ENCODE measurements at regions not wholly inside any gene's neighbourhood (a gene's known extent, or its start where the extent isn't known, plus 50 kb on each side); places are given as distances from the start of the nearest gene placed in this dataset.

DNA sequence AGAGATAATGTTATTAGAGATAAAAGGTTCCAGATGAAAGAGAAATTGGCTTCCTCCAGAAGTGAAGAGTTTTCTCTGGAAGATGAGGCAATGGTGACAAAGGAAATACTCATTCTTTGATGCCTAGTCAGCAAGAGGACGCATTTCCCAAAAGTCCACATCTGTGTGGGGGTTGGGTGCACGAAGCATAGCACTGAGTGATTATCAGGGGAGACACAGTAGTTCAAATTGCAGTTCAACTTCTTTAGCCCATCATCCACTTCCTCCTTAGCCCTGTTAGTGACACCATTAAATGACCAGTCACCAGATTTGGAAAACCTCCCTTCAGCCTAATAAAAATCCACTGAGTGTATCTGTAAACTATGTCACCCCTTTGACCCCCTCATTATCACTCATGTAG is 80.9 kb upstream of the PHLPP1 start:
- H3K9me3 ChIP-seq (ENCODE audit: insufficient read depth, low read depth, low read length) = no peaks in the 10 kb centered on the region
- H3K4me1 ChIP-seq (ENCODE audit: insufficient read depth, low read length, poor library complexity, severe bottlenecking) = no peaks in the 10 kb centered on the region
- no peaks in the 10 kb centered on the region for H3K27me3 ChIP-seq (ENCODE audit: insufficient read depth, low read length, poor library complexity, severe bottlenecking)
- no peak overlapping the region for H2AFZ ChIP-seq (ENCODE audit: low read length)
- no peaks in the 10 kb centered on the region for H3K36me3 ChIP-seq (ENCODE audit: insufficient read depth, low read length)
- H4K20me1 ChIP-seq (ENCODE audit: insufficient read depth, low read length, poor library complexity, severe bottlenecking) = no peaks in the 10 kb centered on the region
- TF ChIP-seq, protein P1, sequence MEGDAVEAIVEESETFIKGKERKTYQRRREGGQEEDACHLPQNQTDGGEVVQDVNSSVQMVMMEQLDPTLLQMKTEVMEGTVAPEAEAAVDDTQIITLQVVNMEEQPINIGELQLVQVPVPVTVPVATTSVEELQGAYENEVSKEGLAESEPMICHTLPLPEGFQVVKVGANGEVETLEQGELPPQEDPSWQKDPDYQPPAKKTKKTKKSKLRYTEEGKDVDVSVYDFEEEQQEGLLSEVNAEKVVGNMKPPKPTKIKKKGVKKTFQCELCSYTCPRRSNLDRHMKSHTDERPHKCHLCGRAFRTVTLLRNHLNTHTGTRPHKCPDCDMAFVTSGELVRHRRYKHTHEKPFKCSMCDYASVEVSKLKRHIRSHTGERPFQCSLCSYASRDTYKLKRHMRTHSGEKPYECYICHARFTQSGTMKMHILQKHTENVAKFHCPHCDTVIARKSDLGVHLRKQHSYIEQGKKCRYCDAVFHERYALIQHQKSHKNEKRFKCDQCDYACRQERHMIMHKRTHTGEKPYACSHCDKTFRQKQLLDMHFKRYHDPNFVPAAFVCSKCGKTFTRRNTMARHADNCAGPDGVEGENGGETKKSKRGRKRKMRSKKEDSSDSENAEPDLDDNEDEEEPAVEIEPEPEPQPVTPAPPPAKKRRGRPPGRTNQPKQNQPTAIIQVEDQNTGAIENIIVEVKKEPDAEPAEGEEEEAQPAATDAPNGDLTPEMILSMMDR (conservative IDR thresholded peaks at IDR 0.05; ENCODE audit: low read length) = no peak
- TF ChIP-seq EZH2phosphoT487 (IDR thresholded peaks at IDR 0.05; ENCODE audit: borderline replicate concordance) = no peak
- no peaks in the 10 kb centered on the region for H3K9me2 ChIP-seq (replicated peaks; ENCODE audit: low read depth, low read length)
- no peak overlapping the region for H3K4me3 ChIP-seq (ENCODE audit: low read length, poor library complexity, severe bottlenecking)
- H3K9ac ChIP-seq (ENCODE audit: low read depth, low read length, poor library complexity, severe bottlenecking) = no peak overlapping the region
- H3F3A ChIP-seq (ENCODE audit: low read depth) = no peaks in the 10 kb centered on the region
- H3K4me2 ChIP-seq (ENCODE audit: low read depth, low read length, poor library complexity, severe bottlenecking) = no peak overlapping the region
- no peaks in the 10 kb centered on the region for H3K79me2 ChIP-seq (ENCODE audit: insufficient read depth, low read length)

DNA sequence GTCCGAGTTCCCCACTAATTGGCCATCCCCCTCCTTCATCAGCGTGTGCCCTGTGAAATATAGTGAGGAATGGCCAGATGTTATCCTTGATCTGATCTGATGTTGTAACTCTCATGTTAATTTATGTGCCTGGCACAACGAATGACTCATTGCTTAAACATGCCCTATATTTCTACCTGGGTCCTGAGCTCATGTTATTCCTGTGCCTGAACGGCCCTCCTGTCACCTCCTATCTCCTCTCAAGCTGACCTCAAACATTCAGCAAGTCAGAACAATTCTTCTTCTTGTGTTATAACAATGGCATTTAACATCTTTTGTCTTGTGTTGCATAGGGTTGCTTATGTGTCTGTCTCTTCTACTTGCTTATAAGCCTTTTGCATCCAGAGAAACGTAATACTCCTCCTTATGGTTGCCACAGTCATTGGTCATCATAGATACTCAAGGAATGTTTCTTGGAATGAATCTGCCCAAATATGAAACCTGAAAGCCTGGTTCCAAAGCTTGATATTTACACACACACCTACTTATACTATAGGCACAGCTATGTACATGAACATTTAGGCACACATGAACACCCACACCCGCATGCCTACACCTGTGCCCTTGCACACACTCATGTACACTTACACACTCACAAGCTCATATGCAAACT is 80.2 kb upstream of the PHLPP1 start:
- H3F3A ChIP-seq (ENCODE audit: low read depth) = no peaks in the 10 kb centered on the region
- H3K36me3 ChIP-seq (ENCODE audit: insufficient read depth, low read length) = no peaks in the 10 kb centered on the region
- H2AFZ ChIP-seq (ENCODE audit: low read length) = no peak overlapping the region

DNA sequence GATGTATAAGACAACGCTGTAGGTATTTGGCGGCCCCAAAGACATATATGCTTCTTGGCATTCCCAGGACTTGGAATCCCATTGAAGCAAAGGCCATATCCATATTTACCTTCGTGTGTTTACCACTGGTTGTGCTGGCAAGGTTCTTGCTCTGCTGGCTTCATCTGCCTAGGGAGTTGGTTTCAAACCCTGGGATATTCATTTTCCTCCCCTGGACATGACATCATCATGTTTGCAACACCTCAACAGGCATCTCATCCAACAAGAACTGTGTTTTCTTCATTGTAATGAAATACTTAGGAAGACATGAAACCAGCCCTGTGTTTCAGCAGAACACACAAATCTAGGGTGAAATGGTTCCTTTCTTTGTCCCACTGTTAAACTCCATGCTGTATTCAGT is 77.9 kb upstream of the PHLPP1 start:
- Histone ChIP-seq H2AFZ (ENCODE audit: low read length) (peak overlapping the region; percentile 40), H3K36me3 (ENCODE audit: insufficient read depth, low read length) (no peaks in the 10 kb centered on the region), H3K27me3 (ENCODE audit: insufficient read depth, low read length, poor library complexity, severe bottlenecking) (no peaks in the 10 kb centered on the region)

More for the DNA sequence above, 80.2 kb upstream of the PHLPP1 start:
- Histone ChIP-seq H3K9me2 (replicated peaks; ENCODE audit: low read depth, low read length) (no peaks in the 10 kb centered on the region), H3K9me3 (ENCODE audit: insufficient read depth, low read depth, low read length) (no peaks in the 10 kb centered on the region), H3K79me2 (ENCODE audit: insufficient read depth, low read length) (no peaks in the 10 kb centered on the region), H3K27me3 (ENCODE audit: insufficient read depth, low read length, poor library complexity, severe bottlenecking) (no peaks in the 10 kb centered on the region), H4K20me1 (ENCODE audit: insufficient read depth, low read length, poor library complexity, severe bottlenecking) (no peaks in the 10 kb centered on the region), H3K4me3 (ENCODE audit: low read length, poor library complexity, severe bottlenecking) (no peak overlapping the region), H3K4me2 (ENCODE audit: low read depth, low read length, poor library complexity, severe bottlenecking) (no peak overlapping the region), H3K9ac (ENCODE audit: low read depth, low read length, poor library complexity, severe bottlenecking) (no peak overlapping the region), H3K4me1 (ENCODE audit: insufficient read depth, low read length, poor library complexity, severe bottlenecking) (no peaks in the 10 kb centered on the region)
- TF ChIP-seq, protein P1 (conservative IDR thresholded peaks at IDR 0.05; ENCODE audit: low read length) = no peak
- TF ChIP-seq EZH2phosphoT487 (IDR thresholded peaks at IDR 0.05; ENCODE audit: borderline replicate concordance) = no peak

More for the DNA sequence above, 77.9 kb upstream of the PHLPP1 start:
- Histone ChIP-seq H4K20me1 (ENCODE audit: insufficient read depth, low read length, poor library complexity, severe bottlenecking) (no peaks in the 10 kb centered on the region), H3K9me3 (ENCODE audit: insufficient read depth, low read depth, low read length) (no peaks in the 10 kb centered on the region), H3K79me2 (ENCODE audit: insufficient read depth, low read length) (no peaks in the 10 kb centered on the region), H3K4me2 (ENCODE audit: low read depth, low read length, poor library complexity, severe bottlenecking) (no peak overlapping the region), H3F3A (ENCODE audit: low read depth) (no peaks in the 10 kb centered on the region), H3K4me1 (ENCODE audit: insufficient read depth, low read length, poor library complexity, severe bottlenecking) (no peaks in the 10 kb centered on the region), H3K9ac (ENCODE audit: low read depth, low read length, poor library complexity, severe bottlenecking) (no peak overlapping the region), H3K4me3 (ENCODE audit: low read length, poor library complexity, severe bottlenecking) (no peak overlapping the region), H3K9me2 (replicated peaks; ENCODE audit: low read depth, low read length) (no peaks in the 10 kb centered on the region)
- no peak for TF ChIP-seq EZH2phosphoT487 (IDR thresholded peaks at IDR 0.05; ENCODE audit: borderline replicate concordance)
- TF ChIP-seq, protein P1 (conservative IDR thresholded peaks at IDR 0.05; ENCODE audit: low read length) = no peak

All from Loucy (cell line).